Breast epithelium (tissue), 3 donors: ENCODE measurements at regions not wholly inside any gene's neighbourhood (a gene's known extent, or its start where the extent isn't known, plus 50 kb on each side); places are given as distances from the start of the nearest gene placed in this dataset.

Experiments used
- POLR2A ChIP-seq: fragments of 450-650 bp; IDR thresholded peaks from one replicate; pipeline ENCODE4 v1.6.1; 2016; ENCODE audit warnings: antibody characterized with exemption, mild to moderate bottlenecking, moderate library complexity
- TF ChIP-seq, protein P1 (sequence below), 3 donors: fragments of 450-650 bp; IDR thresholded peaks; one replicate each; pipeline ENCODE4 v1.5.1; 2016 to 2017; ENCODE audit warnings: antibody characterized with exemption in 3 of 3, mild to moderate bottlenecking in 3 of 3, moderate library complexity in 3 of 3

DNA sequence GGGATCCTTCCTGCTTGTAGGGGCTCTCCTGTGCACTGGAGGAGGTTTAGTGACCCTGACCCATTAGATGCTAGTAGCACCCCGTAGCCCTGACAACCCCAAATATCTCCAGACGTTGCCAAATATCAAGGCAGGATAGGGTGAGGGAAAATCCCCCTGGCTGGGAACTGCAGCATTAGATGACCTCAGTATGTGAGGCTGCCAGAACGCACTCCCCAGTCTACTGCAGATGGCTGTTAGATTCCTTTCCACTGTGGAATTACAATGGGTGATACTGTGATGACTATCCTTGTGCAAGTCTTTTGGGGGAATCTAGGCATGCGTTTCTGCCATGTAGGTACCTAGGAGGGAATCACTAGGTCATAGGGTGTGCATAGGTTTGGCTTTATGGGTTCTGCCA lies 226.3 kb upstream of the KCNG1 start:
- no peak for TF ChIP-seq POLR2A
- TF ChIP-seq, protein P1, sequence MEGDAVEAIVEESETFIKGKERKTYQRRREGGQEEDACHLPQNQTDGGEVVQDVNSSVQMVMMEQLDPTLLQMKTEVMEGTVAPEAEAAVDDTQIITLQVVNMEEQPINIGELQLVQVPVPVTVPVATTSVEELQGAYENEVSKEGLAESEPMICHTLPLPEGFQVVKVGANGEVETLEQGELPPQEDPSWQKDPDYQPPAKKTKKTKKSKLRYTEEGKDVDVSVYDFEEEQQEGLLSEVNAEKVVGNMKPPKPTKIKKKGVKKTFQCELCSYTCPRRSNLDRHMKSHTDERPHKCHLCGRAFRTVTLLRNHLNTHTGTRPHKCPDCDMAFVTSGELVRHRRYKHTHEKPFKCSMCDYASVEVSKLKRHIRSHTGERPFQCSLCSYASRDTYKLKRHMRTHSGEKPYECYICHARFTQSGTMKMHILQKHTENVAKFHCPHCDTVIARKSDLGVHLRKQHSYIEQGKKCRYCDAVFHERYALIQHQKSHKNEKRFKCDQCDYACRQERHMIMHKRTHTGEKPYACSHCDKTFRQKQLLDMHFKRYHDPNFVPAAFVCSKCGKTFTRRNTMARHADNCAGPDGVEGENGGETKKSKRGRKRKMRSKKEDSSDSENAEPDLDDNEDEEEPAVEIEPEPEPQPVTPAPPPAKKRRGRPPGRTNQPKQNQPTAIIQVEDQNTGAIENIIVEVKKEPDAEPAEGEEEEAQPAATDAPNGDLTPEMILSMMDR (IDR thresholded peaks at IDR 0.05): no peak
